GM12892 (cell line): ENCODE measurements at regions not wholly inside any gene's neighbourhood (a gene's known extent, or its start where the extent isn't known, plus 50 kb on each side); places are given as distances from the start of the nearest gene placed in this dataset.

ENCODE experiments used
- POLR2A ChIP-seq: IDR thresholded peaks from 2 replicates; pipeline ENCODE4 v1.6.1; 2011; ENCODE audit warnings: low read depth, low read length, control low read depth
- POLR2AphosphoS5 ChIP-seq: IDR thresholded peaks from 2 replicates; pipeline ENCODE4 v1.6.1; 2011; ENCODE audit warnings: low read depth, low read length, control low read depth

DNA sequence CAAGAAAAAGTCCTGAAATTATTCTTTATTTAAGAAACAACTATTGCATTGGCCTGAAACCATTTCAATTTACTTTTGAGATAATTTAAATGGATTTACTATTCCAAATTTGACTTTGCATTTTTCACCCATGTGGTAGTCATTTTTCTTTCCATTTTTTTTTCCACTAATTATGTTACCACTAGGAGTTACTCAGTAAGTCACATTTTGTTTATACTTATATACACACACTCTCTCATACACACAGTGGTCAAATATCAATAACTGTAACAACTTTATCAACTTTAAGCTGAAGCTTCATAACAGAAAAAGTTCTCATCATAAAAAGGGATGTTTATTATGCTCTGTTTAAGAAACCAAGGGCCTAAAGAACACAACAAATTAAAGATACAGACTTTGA lies 222.8 kb downstream of the SIPA1L2 start:
- TF ChIP-seq POLR2AphosphoS5 (no peak), POLR2A (no peak)
